GM18519 (cell line): ENCODE measurements at regions not wholly inside any gene's neighbourhood (a gene's known extent, or its start where the extent isn't known, plus 50 kb on each side); places are given as distances from the start of the nearest gene placed in this dataset.
"Not testable (repeated sequence)": the region's sequence is repeated elsewhere in the genome, so short reads cannot be mapped to it uniquely, and the experiment has no call there.

Source experiments
- ATAC-seq: cut with Tn5 transposase; IDR thresholded peaks from one replicate; pipeline ENCODE4 v1.9.1; 2021; ENCODE audit warnings: mild to moderate bottlenecking, moderate library complexity; ENCODE audit not compliant: unreplicated experiment, low FRiP score

- ATAC-seq, result no peak
Observed at GRCh38 chr4:159029481-159029880, 73.4 kb upstream of the RAPGEF2 start.

GRCh38 chr4:159030297-159030696, 72.6 kb upstream of the RAPGEF2 start:
- not testable (repeated sequence) for ATAC-seq

- no peak for ATAC-seq
Observed at GRCh38 chr4:159035570-159035969, 67.3 kb upstream of the RAPGEF2 start.

GRCh38 chr4:159038536-159038935, 64.3 kb upstream of the RAPGEF2 start:
- no peak for ATAC-seq

- no peak for ATAC-seq
Observed at GRCh38 chr4:159041054-159042034, 61.5 kb upstream of the RAPGEF2 start.

- peak; percentile 66 for ATAC-seq
Observed at GRCh38 chr4:159042097-159042605, 60.7 kb upstream of the RAPGEF2 start.

- ATAC-seq, result no peak
Observed at GRCh38 chr4:159042868-159043267, 60.0 kb upstream of the RAPGEF2 start.

- ATAC-seq, result no peak
Observed at GRCh38 chr4:159043861-159044260, 59.0 kb upstream of the RAPGEF2 start.

- no peak for ATAC-seq
Observed at GRCh38 chr4:159045321-159045720, 57.6 kb upstream of the RAPGEF2 start.

GRCh38 chr4:159046683-159047082, 56.2 kb upstream of the RAPGEF2 start:
- ATAC-seq, result no peak

- no peak for ATAC-seq
Observed at GRCh38 chr4:159047478-159048165, 55.3 kb upstream of the RAPGEF2 start.

GRCh38 chr4:159048166-159048886, 54.6 kb upstream of the RAPGEF2 start:
- no peak for ATAC-seq

GRCh38 chr4:159049780-159050375, 53.0 kb upstream of the RAPGEF2 start:
- no peak for ATAC-seq

- ATAC-seq, result peak; percentile 86
Observed at GRCh38 chr4:159051245-159052071, 51.4 kb upstream of the RAPGEF2 start.

- peak; percentile 35 for ATAC-seq
Observed at GRCh38 chr4:159052315-159052714, 50.6 kb upstream of the RAPGEF2 start.
